ENCODE measurements at regions not wholly inside any gene's neighbourhood (a gene's known extent, or its start where the extent isn't known, plus 50 kb on each side); places are given as distances from the start of the nearest gene placed in this dataset.

GRCh38 chr4:164293743-164294142 is 460.2 kb upstream of the SMIM31 start:
- no peaks in the 10 kb centered on the region for H3K9me3 Mint-ChIP-seq
- no peak overlapping the region for H3K4me3 Mint-ChIP-seq
- no peaks in the 10 kb centered on the region for H3K4me1 Mint-ChIP-seq
- no peak overlapping the region for H3K27ac Mint-ChIP-seq
- H3K36me3 Mint-ChIP-seq, result no peaks in the 10 kb centered on the region
- H3K27me3 Mint-ChIP-seq (ENCODE audit: low read depth), result no peaks in the 10 kb centered on the region
- DNase-seq (ENCODE audit: low spot score in 2 of 2, unreplicated experiment in 2 of 2), result no peak
- no peak for TF ChIP-seq CTCF (IDR thresholded peaks at IDR 0.05; ENCODE audit: unreplicated experiment)

DNA sequence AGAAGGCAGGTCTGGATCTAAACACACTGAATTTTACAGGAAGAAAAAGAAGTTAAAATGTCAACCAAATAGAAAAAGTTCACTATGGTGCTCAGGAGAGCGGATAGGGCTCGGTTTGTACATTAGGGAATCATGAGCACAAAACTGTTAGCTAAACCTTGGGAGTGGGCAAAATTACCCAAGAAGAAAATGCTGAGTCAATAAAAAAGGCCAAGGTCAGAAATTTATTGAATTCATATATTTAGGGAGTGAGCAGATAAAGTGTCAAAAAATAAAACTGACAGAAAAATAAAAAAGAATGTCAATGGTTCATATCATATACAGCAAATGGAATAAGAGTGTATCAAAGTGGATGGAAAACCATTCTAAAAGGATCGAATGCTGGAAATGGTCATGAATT is 452.5 kb upstream of the SMIM31 start:
- Mint-ChIP-seq H3K9me3 (no peaks in the 10 kb centered on the region), H3K36me3 (no peaks in the 10 kb centered on the region)
- TF ChIP-seq CTCF (IDR thresholded peaks at IDR 0.05; ENCODE audit: unreplicated experiment), result no peak

GRCh38 chr4:164304101-164304639 is 449.8 kb upstream of the SMIM31 start:
- no peaks in the 10 kb centered on the region for H3K36me3 Mint-ChIP-seq
- no peaks in the 10 kb centered on the region for H3K27me3 Mint-ChIP-seq (ENCODE audit: low read depth)
- H3K27ac Mint-ChIP-seq, result no peak overlapping the region
- TF ChIP-seq CTCF (IDR thresholded peaks at IDR 0.05; ENCODE audit: unreplicated experiment), result no peak
- no peak overlapping the region for H3K4me3 Mint-ChIP-seq
- no peaks in the 10 kb centered on the region for H3K4me1 Mint-ChIP-seq
- H3K9me3 Mint-ChIP-seq, result no peaks in the 10 kb centered on the region
- DNase-seq (ENCODE audit: low spot score in 2 of 2, unreplicated experiment in 2 of 2), result no peak

More for the DNA sequence above, 452.5 kb upstream of the SMIM31 start:
- no peaks in the 10 kb centered on the region for H3K4me1 Mint-ChIP-seq
- H3K4me3 Mint-ChIP-seq, result no peak overlapping the region
- H3K27ac Mint-ChIP-seq, result no peak overlapping the region
- DNase-seq (ENCODE audit: low spot score in 2 of 2, unreplicated experiment in 2 of 2), result no peak
- no peaks in the 10 kb centered on the region for H3K27me3 Mint-ChIP-seq (ENCODE audit: low read depth)

GRCh38 chr4:164304861-164305260 is 449.1 kb upstream of the SMIM31 start:
- H3K27me3 Mint-ChIP-seq (ENCODE audit: low read depth), result no peaks in the 10 kb centered on the region
- H3K4me1 Mint-ChIP-seq, result no peaks in the 10 kb centered on the region
- no peak overlapping the region for H3K27ac Mint-ChIP-seq
- H3K4me3 Mint-ChIP-seq, result no peak overlapping the region
- H3K9me3 Mint-ChIP-seq, result no peaks in the 10 kb centered on the region
- DNase-seq (ENCODE audit: low spot score in 2 of 2, unreplicated experiment in 2 of 2), result no peak
- TF ChIP-seq CTCF (IDR thresholded peaks at IDR 0.05; ENCODE audit: unreplicated experiment), result no peak
- no peaks in the 10 kb centered on the region for H3K36me3 Mint-ChIP-seq

- H3K4me3 Mint-ChIP-seq, result no peak overlapping the region
- H3K4me1 Mint-ChIP-seq, result no peaks in the 10 kb centered on the region
- H3K27me3 Mint-ChIP-seq (ENCODE audit: low read depth), result no peaks in the 10 kb centered on the region
- DNase-seq (ENCODE audit: low spot score in 2 of 2, unreplicated experiment in 2 of 2), result no peak
- TF ChIP-seq CTCF (IDR thresholded peaks at IDR 0.05; ENCODE audit: unreplicated experiment), result no peak
- H3K36me3 Mint-ChIP-seq, result no peaks in the 10 kb centered on the region
- H3K9me3 Mint-ChIP-seq, result no peaks in the 10 kb centered on the region
- H3K27ac Mint-ChIP-seq, result no peak overlapping the region
Observed at GRCh38 chr4:164307262-164307661, 446.7 kb upstream of the SMIM31 start.

DNA sequence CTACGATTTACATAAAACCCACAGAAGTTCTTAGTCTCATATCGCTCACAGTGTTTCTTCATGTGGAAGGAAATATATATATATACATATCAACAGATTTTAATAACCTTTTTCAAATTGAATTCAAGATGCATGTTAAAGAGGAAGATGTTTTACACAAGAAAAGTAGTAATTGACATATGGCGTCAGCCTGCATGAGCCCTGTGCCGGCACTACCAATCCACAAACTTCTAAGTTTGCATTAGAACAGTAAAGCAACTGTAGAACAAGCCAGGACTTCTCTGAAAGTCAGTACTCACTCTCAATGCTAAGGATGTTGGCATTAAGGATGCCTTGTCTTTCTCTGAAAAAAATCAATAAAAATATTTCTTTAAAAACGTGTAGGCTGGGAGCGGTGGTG is 441.3 kb upstream of the SMIM31 start:
- Mint-ChIP-seq H3K4me1 (peaks cover 7% of the 10 kb centered on the region), H3K36me3 (no peaks in the 10 kb centered on the region), H3K9me3 (peaks cover 3% of the 10 kb centered on the region), H3K4me3 (no peak overlapping the region), H3K27ac (no peak overlapping the region), H3K27me3 (ENCODE audit: low read depth) (peaks cover 2% of the 10 kb centered on the region)
- no peak for TF ChIP-seq CTCF (IDR thresholded peaks at IDR 0.05; ENCODE audit: unreplicated experiment)
- DNase-seq (ENCODE audit: low spot score in 2 of 2, unreplicated experiment in 2 of 2), result no peak
